Parathyroid adenoma (tissue), 2 donors: ENCODE measurements at regions not wholly inside any gene's neighbourhood (a gene's known extent, or its start where the extent isn't known, plus 50 kb on each side); places are given as distances from the start of the nearest gene placed in this dataset.

ENCODE experiments used
- H2AFZ ChIP-seq: fragments of 300-600 bp; sonication (generic); one replicate; pipeline ENCODE4 v1.7.0; 2017; ENCODE audit warnings: antibody characterized with exemption, mild to moderate bottlenecking
- H3K27ac ChIP-seq: fragments of 300-600 bp; sonication (generic); one replicate; pipeline ENCODE4 v1.7.0; 2017
- H3K27me3 ChIP-seq: fragments of 300-600 bp; sonication (generic); one replicate; pipeline ENCODE4 v1.7.0; 2017; ENCODE audit warnings: low read length; ENCODE audit not compliant: control insufficient read depth, insufficient read depth
- H3K36me3 ChIP-seq: fragments of 300-600 bp; sonication (generic); one replicate; pipeline ENCODE4 v1.7.0; 2017; ENCODE audit warnings: low read length; ENCODE audit not compliant: control insufficient read depth, insufficient read depth
- H3K4me1 ChIP-seq: fragments of 300-600 bp; sonication (generic); one replicate; pipeline ENCODE4 v1.7.0; 2017; ENCODE audit warnings: control low read depth
- H3K4me2 ChIP-seq: fragments of 300-600 bp; sonication (generic); one replicate; pipeline ENCODE4 v1.7.0; 2017; ENCODE audit warnings: low read length
- H3K4me3 ChIP-seq: fragments of 300-600 bp; sonication (generic); one replicate; pipeline ENCODE4 v1.7.0; 2017; ENCODE audit warnings: low read depth, low read length
- H3K79me2 ChIP-seq: fragments of 300-600 bp; sonication (generic); one replicate; pipeline ENCODE4 v1.7.0; 2017; ENCODE audit warnings: control low read depth
- H3K9ac ChIP-seq: fragments of 300-600 bp; sonication (generic); one replicate; pipeline ENCODE4 v1.7.0; 2017; ENCODE audit warnings: mild to moderate bottlenecking
- H3K9me3 ChIP-seq: fragments of 300-600 bp; sonication (generic); one replicate; pipeline ENCODE4 v1.7.0; 2017; ENCODE audit warnings: low read length; ENCODE audit not compliant: control insufficient read depth
- CTCF ChIP-seq: fragments of 300-600 bp; sonication (generic); IDR thresholded peaks from one replicate; pipeline ENCODE4 v1.7.0; 2017; ENCODE audit warnings: antibody characterized with exemption, mild to moderate bottlenecking
- donor health status: primary hyperparathyroidism.

DNA sequence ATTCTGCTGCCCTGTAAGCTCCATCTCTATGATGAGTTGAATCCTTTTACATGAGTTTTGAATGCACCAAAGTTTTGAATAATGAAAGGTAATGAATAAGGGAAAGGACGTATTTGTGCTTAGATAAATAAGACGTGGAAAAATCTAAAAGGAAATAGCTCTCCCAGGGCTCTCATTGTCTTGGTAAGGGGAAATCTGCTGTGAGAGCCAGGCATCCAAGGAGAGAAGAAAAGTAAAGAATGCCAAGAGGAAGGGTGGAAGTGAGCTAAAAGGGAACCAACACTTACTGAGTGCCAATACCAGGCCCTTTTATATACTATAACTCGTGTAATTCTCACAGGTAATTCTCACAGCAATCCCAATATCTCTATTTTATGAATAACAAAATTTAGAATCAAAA is 62.6 kb upstream of the KLHL13 start:
- Histone ChIP-seq H3K36me3 (no peaks in the 10 kb centered on the region), H3K27ac (no peak overlapping the region), H3K4me2 (no peak overlapping the region), H2AFZ (no peak overlapping the region), H3K27me3 (no peaks in the 10 kb centered on the region), H3K9ac (no peak overlapping the region), H3K9me3 (no peaks in the 10 kb centered on the region), H3K79me2 (no peaks in the 10 kb centered on the region), H3K4me1 (no peaks in the 10 kb centered on the region), H3K4me3 (no peak overlapping the region)
- no peak for TF ChIP-seq CTCF

DNA sequence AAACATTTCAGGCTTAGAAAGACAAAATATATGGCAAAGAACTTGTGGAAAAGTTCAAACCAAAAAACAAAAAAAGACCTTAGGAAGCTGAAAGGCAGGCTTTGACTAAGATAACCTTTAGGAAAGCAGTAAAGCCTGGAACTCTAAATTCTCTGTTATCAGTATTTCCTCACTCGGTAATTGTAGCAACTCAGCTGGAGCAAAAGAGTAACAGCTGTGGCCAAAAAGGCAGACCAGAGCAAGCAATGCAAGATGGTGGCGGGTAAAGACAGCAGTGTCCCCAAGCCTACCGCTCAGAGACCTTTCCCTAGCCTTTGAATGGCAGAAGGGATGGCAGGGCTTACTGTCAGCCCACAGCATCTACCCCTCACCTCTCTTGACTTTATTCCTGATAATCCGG is 63.1 kb upstream of the KLHL13 start:
- no peak for TF ChIP-seq CTCF
- Histone ChIP-seq H3K27me3 (no peaks in the 10 kb centered on the region), H2AFZ (no peak overlapping the region), H3K27ac (no peak overlapping the region), H3K36me3 (no peaks in the 10 kb centered on the region), H3K9ac (no peak overlapping the region), H3K9me3 (no peaks in the 10 kb centered on the region), H3K4me2 (no peak overlapping the region), H3K4me1 (no peaks in the 10 kb centered on the region), H3K4me3 (no peak overlapping the region), H3K79me2 (no peaks in the 10 kb centered on the region)

GRCh38 chrX:118181030-118181429 is 64.4 kb upstream of the KLHL13 start:
- Histone ChIP-seq H3K9ac (no peak overlapping the region), H3K4me3 (no peak overlapping the region), H3K79me2 (no peaks in the 10 kb centered on the region), H3K9me3 (no peaks in the 10 kb centered on the region), H2AFZ (no peak overlapping the region), H3K4me1 (no peaks in the 10 kb centered on the region), H3K4me2 (no peak overlapping the region), H3K27me3 (no peaks in the 10 kb centered on the region), H3K36me3 (no peaks in the 10 kb centered on the region), H3K27ac (no peak overlapping the region)
- no peak for TF ChIP-seq CTCF

GRCh38 chrX:118182025-118182424 is 65.4 kb upstream of the KLHL13 start:
- no peaks in the 10 kb centered on the region for H3K79me2 ChIP-seq
- no peak overlapping the region for H3K4me3 ChIP-seq
- H3K27ac ChIP-seq: no peak overlapping the region
- TF ChIP-seq CTCF: no peak
- no peak overlapping the region for H3K9ac ChIP-seq
- H3K4me1 ChIP-seq: no peaks in the 10 kb centered on the region
- no peaks in the 10 kb centered on the region for H3K27me3 ChIP-seq
- H3K36me3 ChIP-seq: no peaks in the 10 kb centered on the region
- no peak overlapping the region for H3K4me2 ChIP-seq
- H2AFZ ChIP-seq: no peak overlapping the region
- H3K9me3 ChIP-seq: no peaks in the 10 kb centered on the region

DNA sequence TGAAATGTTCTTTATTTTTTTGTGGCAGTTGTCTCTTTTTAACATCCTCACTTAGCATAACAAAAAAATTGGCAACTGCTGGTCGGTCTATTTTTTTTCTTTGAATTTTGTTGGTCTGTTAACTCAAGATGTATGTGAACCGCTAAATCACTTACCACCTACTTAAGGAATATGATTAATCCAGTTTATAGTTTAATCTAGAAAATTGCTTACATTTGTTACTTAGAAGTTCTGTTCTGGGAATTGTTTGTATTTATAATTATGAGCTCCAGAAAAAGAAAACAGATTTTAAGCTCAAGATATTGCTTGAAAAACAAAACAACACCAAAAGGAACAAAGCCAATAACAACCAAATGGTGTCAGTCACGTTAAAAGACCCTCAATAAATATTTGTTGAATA is 66.1 kb upstream of the KLHL13 start:
- H3K4me2 ChIP-seq: no peak overlapping the region
- no peaks in the 10 kb centered on the region for H3K36me3 ChIP-seq
- H3K4me1 ChIP-seq: no peaks in the 10 kb centered on the region
- no peak overlapping the region for H3K27ac ChIP-seq
- no peaks in the 10 kb centered on the region for H3K9me3 ChIP-seq
- no peaks in the 10 kb centered on the region for H3K79me2 ChIP-seq
- TF ChIP-seq CTCF: no peak
- no peaks in the 10 kb centered on the region for H3K27me3 ChIP-seq
- H3K4me3 ChIP-seq: no peak overlapping the region
- no peak overlapping the region for H2AFZ ChIP-seq
- H3K9ac ChIP-seq: no peak overlapping the region
